Ishikawa (cell line): ENCODE measurements at regions not wholly inside any gene's neighbourhood (a gene's known extent, or its start where the extent isn't known, plus 50 kb on each side); places are given as distances from the start of the nearest gene placed in this dataset.

ENCODE experiments used
- CEBPB ChIP-seq: IDR thresholded peaks from 2 replicates; pipeline ENCODE4 v1.6.1; 2012
- CREB1 ChIP-seq: IDR thresholded peaks from 2 replicates; pipeline ENCODE4 v1.6.1; 2012; ENCODE audit warnings: low read depth
- EGR1 ChIP-seq: IDR thresholded peaks from 2 replicates; pipeline ENCODE4 v1.6.1; 2012
- EP300 ChIP-seq: IDR thresholded peaks from 2 replicates; pipeline ENCODE4 v1.6.1; 2012; ENCODE audit warnings: borderline replicate concordance
- FOXM1 ChIP-seq: IDR thresholded peaks from 2 replicates; pipeline ENCODE4 v1.6.1; 2012; ENCODE audit warnings: low read depth, borderline replicate concordance
- MAX ChIP-seq: IDR thresholded peaks from 2 replicates; pipeline ENCODE4 v1.6.1; 2012
- NFIC ChIP-seq: IDR thresholded peaks from 2 replicates; pipeline ENCODE4 v1.6.1; 2012
- RAD21 ChIP-seq: IDR thresholded peaks from 2 replicates; pipeline ENCODE4 v1.6.1; 2012; ENCODE audit warnings: low read depth
- REST ChIP-seq: IDR thresholded peaks from 2 replicates; pipeline ENCODE4 v1.6.1; 2012; ENCODE audit warnings: low read depth, mild to moderate bottlenecking
- TAF1 ChIP-seq: IDR thresholded peaks from 2 replicates; pipeline ENCODE4 v1.6.1; 2012; ENCODE audit warnings: low read depth, mild to moderate bottlenecking
- TCF12 ChIP-seq: IDR thresholded peaks from 2 replicates; pipeline ENCODE4 v1.6.1; 2012; ENCODE audit warnings: low read depth
- TEAD4 ChIP-seq: IDR thresholded peaks from 2 replicates; pipeline ENCODE4 v1.6.1; 2012
- USF1 ChIP-seq: IDR thresholded peaks from 2 replicates; pipeline ENCODE4 v1.6.1; 2012
- YY1 ChIP-seq: IDR thresholded peaks from 2 replicates; pipeline ENCODE4 v1.6.1; 2012; ENCODE audit warnings: low read depth
- ZBTB7A ChIP-seq: IDR thresholded peaks from 2 replicates; pipeline ENCODE4 v1.6.1; 2012; ENCODE audit warnings: low read depth

GRCh38 chr4:180652533-180652932, 1590.7 kb upstream of the TENM3 start:
- TF ChIP-seq YY1 (no peak), MAX (no peak), EP300 (no peak), EGR1 (no peak), FOXM1 (no peak), TAF1 (no peak), RAD21 (no peak), CEBPB (no peak), USF1 (no peak), TEAD4 (no peak), ZBTB7A (no peak), TCF12 (no peak), CREB1 (no peak), REST (no peak), NFIC (no peak)

- TF ChIP-seq TCF12 (no peak), NFIC (no peak), TAF1 (no peak), RAD21 (no peak), EP300 (no peak), ZBTB7A (no peak), FOXM1 (no peak), MAX (no peak), EGR1 (no peak), YY1 (no peak)
Measured at GRCh38 chr4:180655886-180656285, 1587.3 kb upstream of the TENM3 start.

GRCh38 chr4:180657881-180658280, 1585.3 kb upstream of the TENM3 start:
- no peak for TF ChIP-seq YY1
- no peak for TF ChIP-seq TEAD4
- no peak for TF ChIP-seq TCF12
- TF ChIP-seq FOXM1: no peak
- TF ChIP-seq EGR1: no peak
- no peak for TF ChIP-seq REST
- TF ChIP-seq MAX: no peak
- TF ChIP-seq EP300: no peak
- TF ChIP-seq CEBPB: no peak
- no peak for TF ChIP-seq TAF1
- TF ChIP-seq ZBTB7A: no peak
- TF ChIP-seq CREB1: no peak
- TF ChIP-seq USF1: no peak

- TF ChIP-seq USF1: no peak
- peak; percentile 80 for TF ChIP-seq RAD21
Measured at GRCh38 chr4:180664766-180665368, 1578.3 kb upstream of the TENM3 start.

GRCh38 chr4:180665481-180665880, 1577.7 kb upstream of the TENM3 start:
- no peak for TF ChIP-seq ZBTB7A
- TF ChIP-seq USF1: no peak
- no peak for TF ChIP-seq CEBPB
- TF ChIP-seq RAD21: no peak
- TF ChIP-seq REST: no peak
- no peak for TF ChIP-seq YY1
- no peak for TF ChIP-seq EP300
- TF ChIP-seq NFIC: no peak
- no peak for TF ChIP-seq MAX
- TF ChIP-seq EGR1: no peak
- no peak for TF ChIP-seq TEAD4
- TF ChIP-seq FOXM1: no peak
- no peak for TF ChIP-seq TCF12
- no peak for TF ChIP-seq TAF1
- no peak for TF ChIP-seq CREB1
